Gastroesophageal sphincter (tissue), 4 donors: ENCODE measurements at regions not wholly inside any gene's neighbourhood (a gene's known extent, or its start where the extent isn't known, plus 50 kb on each side); places are given as distances from the start of the nearest gene placed in this dataset.
"Not testable (repeated sequence)": the region's sequence is repeated elsewhere in the genome, so short reads cannot be mapped to it uniquely, and the experiment has no call there.

Experiments used
- ATAC-seq: fragments of 150-250 bp; one replicate; pipeline ENCODE4 v1.9.1; 2016; ENCODE audit warnings: mild to moderate bottlenecking, moderate library complexity
- H3K27ac ChIP-seq, 4 donors: fragments of 200-600 bp; sonication (generic) in 3 of 4; 1 replicate in 3 of 4; 2 replicates in 1 of 4; pipeline ENCODE4 v1.5.1; 2016 to 2019
- H3K27me3 ChIP-seq: fragments of 200-600 bp; sonication (generic); one replicate; pipeline ENCODE4 v1.5.1; 2019
- H3K36me3 ChIP-seq, 2 donors: fragments of 200-600 bp; sonication (generic); one replicate each; pipeline ENCODE4 v1.5.1; 2019; ENCODE audit warnings: control low read depth in 1 of 2
- H3K4me1 ChIP-seq, 3 donors: fragments of 200-600 bp; sonication (generic); 1 replicate in 2 of 3; 2 replicates in 1 of 3; pipeline ENCODE4 v1.5.1; 2016 to 2019; ENCODE audit warnings: control low read depth in 2 of 3
- H3K4me3 ChIP-seq, 2 donors: fragments of 200-600 bp; sonication (generic); one replicate each; pipeline ENCODE4 v1.5.1; 2019; ENCODE audit warnings: mild to moderate bottlenecking in 1 of 2, moderate library complexity in 1 of 2
- H3K9me3 ChIP-seq, 3 donors: fragments of 200-600 bp; sonication (generic); one replicate each; pipeline ENCODE4 v1.5.1; 2017 to 2019; ENCODE audit warnings: control low read depth in 2 of 3
- CTCF ChIP-seq, 4 experiments: fragments of 200-600 bp in 2 of 4; fragments of 450-650 bp in 2 of 4; sonication (generic) in 1 of 4; IDR thresholded peaks; one replicate each; pipeline ENCODE4 v1.5.1; 2017 to 2019; ENCODE audit warnings: antibody characterized with exemption in 4 of 4, mild to moderate bottlenecking in 2 of 4, moderate library complexity in 2 of 4
- EP300 ChIP-seq: sonication (generic); formaldehyde crosslinking; IDR thresholded peaks from one replicate; pipeline ENCODE4 v1.6.1; 2017; ENCODE audit warnings: antibody characterized with exemption, mild to moderate bottlenecking
- POLR2A ChIP-seq, 2 donors: fragments of 450-650 bp; IDR thresholded peaks; one replicate each; pipeline ENCODE4 v1.6.1; 2017; ENCODE audit warnings: antibody characterized with exemption in 2 of 2, mild to moderate bottlenecking in 2 of 2, moderate library complexity in 1 of 2
- POLR2AphosphoS5 ChIP-seq: sonication (generic); formaldehyde crosslinking; IDR thresholded peaks from one replicate; pipeline ENCODE4 v1.6.1; 2017; ENCODE audit warnings: antibody characterized with exemption
- WGBS, 2 donors: methylation state at CpG; one replicate each; pipeline ENCODE4 v1.1.5; 2018; ENCODE audit warnings: low coverage in 1 of 2; 5-methylcytosine and 5-hydroxymethylcytosine counted together

- ATAC-seq = no peak
- H3K9me3 ChIP-seq = no peaks in the 10 kb centered on the region
- TF ChIP-seq EP300 = no peak
- no peak for TF ChIP-seq POLR2AphosphoS5
- no peak for TF ChIP-seq CTCF (IDR thresholded peaks at IDR 0.05)
- no peak for TF ChIP-seq POLR2A (IDR thresholded peaks at IDR 0.05)
- no peak overlapping the region for H3K4me3 ChIP-seq
- WGBS, 2 donors = 0 to 33% methylated on average over 1 to 3 of the region's 3 CpGs
- H3K4me1 ChIP-seq = no peaks in the 10 kb centered on the region
- no peaks in the 10 kb centered on the region for H3K36me3 ChIP-seq
- H3K27ac ChIP-seq = no peak overlapping the region
- no peaks in the 10 kb centered on the region for H3K27me3 ChIP-seq
Observed at GRCh38 chr6:103819509-103819908, 1040.2 kb downstream of the HACE1 start.

GRCh38 chr6:103812970-103813369 is 1046.7 kb downstream of the HACE1 start:
- no peak for ATAC-seq
- Histone ChIP-seq H3K4me3 (no peak overlapping the region), H3K27me3 (no peaks in the 10 kb centered on the region), H3K27ac (no peak overlapping the region), H3K4me1 (no peaks in the 10 kb centered on the region), H3K9me3 (no peaks in the 10 kb centered on the region), H3K36me3 (no peaks in the 10 kb centered on the region)
- no peak for TF ChIP-seq EP300

- H3K9me3 ChIP-seq, ATAC-seq, H3K4me3 ChIP-seq, H3K27me3 ChIP-seq, H3K4me1 ChIP-seq, H3K36me3 ChIP-seq, H3K27ac ChIP-seq: not testable (repeated sequence)
- WGBS, 2 donors = 100% methylated on average over 3 of the region's 11 CpGs; no CpG with 5 or more reads in 1 of the 2 donors
Observed at GRCh38 chr6:103801901-103802479, 1057.7 kb downstream of the HACE1 start.

GRCh38 chr6:103799971-103800670 is 1059.6 kb downstream of the HACE1 start:
- ATAC-seq = no peak
- Histone ChIP-seq H3K36me3 (no peaks in the 10 kb centered on the region), H3K4me3 (no peak overlapping the region), H3K4me1 (no peaks in the 10 kb centered on the region), H3K27ac (no peak overlapping the region), H3K27me3 (no peaks in the 10 kb centered on the region), H3K9me3 (no peaks in the 10 kb centered on the region)
- WGBS, 2 donors = 80 to 91% methylated on average over 5 of the region's 5 CpGs
- TF ChIP-seq CTCF (IDR thresholded peaks at IDR 0.05) (no peak), POLR2A (IDR thresholded peaks at IDR 0.05) (no peak), EP300 (no peak), POLR2AphosphoS5 (no peak)

GRCh38 chr6:103798166-103798565 is 1061.6 kb downstream of the HACE1 start:
- Histone ChIP-seq H3K4me3 (no peak overlapping the region), H3K36me3 (no peaks in the 10 kb centered on the region), H3K27me3 (no peaks in the 10 kb centered on the region), H3K9me3 (no peaks in the 10 kb centered on the region), H3K4me1 (no peaks in the 10 kb centered on the region), H3K27ac (no peak overlapping the region)
- no peak for TF ChIP-seq POLR2AphosphoS5
- TF ChIP-seq EP300 = no peak
- TF ChIP-seq CTCF (IDR thresholded peaks at IDR 0.05) = no peak
- no peak for TF ChIP-seq POLR2A (IDR thresholded peaks at IDR 0.05)
- ATAC-seq = no peak
- 55 to 65% methylated on average over 2 of the region's 2 CpGs for WGBS, 2 donors

- no peaks in the 10 kb centered on the region for H3K36me3 ChIP-seq
- ATAC-seq = no peak
- no peak overlapping the region for H3K4me3 ChIP-seq
- H3K27ac ChIP-seq = no peak overlapping the region
- TF ChIP-seq EP300 (no peak), POLR2A (IDR thresholded peaks at IDR 0.05) (no peak), CTCF (IDR thresholded peaks at IDR 0.05) (no peak), POLR2AphosphoS5 (no peak)
- H3K27me3 ChIP-seq = no peaks in the 10 kb centered on the region
- H3K4me1 ChIP-seq = no peaks in the 10 kb centered on the region
- H3K9me3 ChIP-seq = no peaks in the 10 kb centered on the region
- WGBS, 2 donors = 10 to 13% methylated on average over 1 of the region's 1 CpG
Observed at GRCh38 chr6:103797738-103798137, 1062.0 kb downstream of the HACE1 start.
